Spleen (tissue), 7 donors: ENCODE measurements at regions not wholly inside any gene's neighbourhood (a gene's known extent, or its start where the extent isn't known, plus 50 kb on each side); places are given as distances from the start of the nearest gene placed in this dataset.

Experiments used
- CTCF ChIP-seq, 11 experiments: fragments of 200-600 bp in 7 of 11; fragments of 450-650 bp in 4 of 11; sonication (generic) in 4 of 11; IDR thresholded peaks in 8 of 11; conservative IDR thresholded peaks in 3 of 11; 1 replicate in 7 of 11; 2 replicates in 4 of 11; pipeline versions ENCODE4 v1.4.0 to v1.8.0; 2016 to 2021; ENCODE audit warnings: antibody characterized with exemption in 11 of 11, inconsistent platforms in 4 of 11, mild to moderate bottlenecking in 1 of 11
- POLR2AphosphoS5 ChIP-seq, 3 donors: sonication (generic); formaldehyde crosslinking; IDR thresholded peaks; one replicate each; pipeline ENCODE4 v1.5.1; 2017; ENCODE audit warnings: antibody characterized with exemption in 3 of 3
- donor health status: DM: no; HTN: no; CAD: no; lungs with moderate emphysema.
- donor health status: DM: no; HTN: no; CAD: no.
- donor health status: DM: no; HTN: no; CAD: no.

GRCh38 chr2:176418768-176419167 is 149.5 kb downstream of the MTX2 start:
- TF ChIP-seq CTCF (IDR thresholded peaks at IDR 0.05 in 8 of 11, conservative IDR thresholded peaks at IDR 0.05 in 3 of 11) (no peak), POLR2AphosphoS5 (IDR thresholded peaks at IDR 0.05) (no peak)
